Endodermal cell (in vitro differentiated cells): ENCODE measurements at regions not wholly inside any gene's neighbourhood (a gene's known extent, or its start where the extent isn't known, plus 50 kb on each side); places are given as distances from the start of the nearest gene placed in this dataset.

ENCODE experiments used
- DNase-seq: peaks from one replicate; pipeline ENCODE4 v3.0.0-alpha.2; 2017
- H3K27ac ChIP-seq: 2 replicates; pipeline ENCODE4 v1.5.1; 2013; ENCODE audit warnings: mild to moderate bottlenecking, low read depth, low read length, moderate library complexity
- H3K27me3 ChIP-seq: 2 replicates; pipeline ENCODE4 v1.6.1; 2013; ENCODE audit warnings: mild to moderate bottlenecking, low read length, moderate library complexity; ENCODE audit not compliant: insufficient read depth, control insufficient read depth, poor library complexity, severe bottlenecking
- H3K36me3 ChIP-seq: 2 replicates; pipeline ENCODE4 v1.7.0; 2013; ENCODE audit warnings: mild to moderate bottlenecking, low read length, moderate library complexity; ENCODE audit not compliant: control insufficient read depth, insufficient read depth
- H3K4me1 ChIP-seq: one replicate; pipeline ENCODE4 v1.7.0; 2013; ENCODE audit warnings: low read length; ENCODE audit not compliant: control insufficient read depth, insufficient read depth
- H3K4me3 ChIP-seq: 2 replicates; pipeline ENCODE4 v1.5.1; 2013; ENCODE audit warnings: mild to moderate bottlenecking, low read length, moderate library complexity
- H3K9ac ChIP-seq: 2 replicates; pipeline ENCODE4 v1.6.1; 2013; ENCODE audit warnings: mild to moderate bottlenecking, low read length, moderate library complexity; ENCODE audit not compliant: poor library complexity, severe bottlenecking; ENCODE audit errors: extremely low read depth
- H3K9me3 ChIP-seq: 2 replicates; pipeline ENCODE4 v1.6.1; 2013; ENCODE audit warnings: mild to moderate bottlenecking, low read length, moderate library complexity; ENCODE audit not compliant: control insufficient read depth
- H3K27ac Mint-ChIP-seq: 2 replicates; pipeline ENCODE4 v1.8.0; 2020; ENCODE audit warnings: mixed read lengths
- H3K27me3 Mint-ChIP-seq: 2 replicates; pipeline ENCODE4 v1.8.0; 2021; ENCODE audit warnings: mild to moderate bottlenecking, mixed read lengths; ENCODE audit not compliant: insufficient read depth
- H3K36me3 Mint-ChIP-seq: 2 replicates; pipeline ENCODE4 v1.8.0; 2020; ENCODE audit warnings: low read depth, mixed read lengths
- H3K4me1 Mint-ChIP-seq: 2 replicates; pipeline ENCODE4 v1.8.0; 2020; ENCODE audit warnings: mixed read lengths
- H3K4me3 Mint-ChIP-seq: 2 replicates; pipeline ENCODE4 v1.8.0; 2020; ENCODE audit warnings: mild to moderate bottlenecking, moderate library complexity, mixed read lengths
- H3K9me3 Mint-ChIP-seq: 2 replicates; pipeline ENCODE4 v1.8.0; 2020; ENCODE audit warnings: mild to moderate bottlenecking, mixed read lengths
- WGBS, 2 experiments: methylation state at CpG; one replicate each; pipeline versions ENCODE4 v1.1.5 to v1.1.7; 2013; ENCODE audit warnings: missing lambda C conversion rate in 2 of 2, mixed read lengths in 1 of 2; ENCODE audit not compliant: insufficient coverage in 1 of 2, insufficient read length in 1 of 2; 5-methylcytosine and 5-hydroxymethylcytosine counted together
- TF ChIP-seq, protein P1 (sequence below): fragments of 200-600 bp; sonication (generic); conservative IDR thresholded peaks from 2 replicates; pipeline ENCODE4 v1.5.0; 2021; ENCODE audit warnings: antibody characterized with exemption, mild to moderate bottlenecking

DNA sequence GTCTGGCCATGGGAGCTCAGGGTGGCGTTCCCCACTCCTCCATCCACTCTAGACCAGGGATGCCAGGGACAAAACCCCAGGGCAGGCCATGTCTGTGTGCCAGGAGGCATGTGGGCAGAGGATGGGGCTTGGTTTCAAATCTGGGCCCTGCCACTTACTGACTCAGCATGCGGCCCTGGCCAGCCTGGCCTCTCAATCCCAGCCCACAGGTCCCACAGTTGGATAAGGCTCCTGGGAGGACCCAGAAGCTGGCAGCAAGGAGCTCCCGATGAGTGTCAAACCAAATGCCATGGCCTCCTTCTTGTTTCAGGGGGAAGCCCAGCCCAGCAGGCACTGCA is 1290.4 kb downstream of the BRD1 start:
- H3K4me1 Mint-ChIP-seq = peaks cover 2% of the 10 kb centered on the region

GRCh38 chr22:48536541-48537342 is 1290.9 kb downstream of the BRD1 start:
- Histone ChIP-seq H3K9ac (no peak overlapping the region), H3K9me3 (no peaks in the 10 kb centered on the region), H3K27ac (peak overlapping the region; percentile 32), H3K4me1 (peaks cover 2% of the 10 kb centered on the region), H3K27me3 (no peaks in the 10 kb centered on the region), H3K36me3 (peaks cover 7% of the 10 kb centered on the region), H3K4me3 (no peak overlapping the region)
- Mint-ChIP-seq H3K4me3 (no peak overlapping the region), H3K36me3 (no peaks in the 10 kb centered on the region), H3K9me3 (no peaks in the 10 kb centered on the region), H3K27ac (no peak overlapping the region), H3K27me3 (no peaks in the 10 kb centered on the region), H3K4me1 (peaks cover 8% of the 10 kb centered on the region)
- DNase-seq = no peak
- 93 to 95% methylated on average over 8 to 30 of the region's 30 CpGs for WGBS, 2 experiments
- TF ChIP-seq, protein P1, sequence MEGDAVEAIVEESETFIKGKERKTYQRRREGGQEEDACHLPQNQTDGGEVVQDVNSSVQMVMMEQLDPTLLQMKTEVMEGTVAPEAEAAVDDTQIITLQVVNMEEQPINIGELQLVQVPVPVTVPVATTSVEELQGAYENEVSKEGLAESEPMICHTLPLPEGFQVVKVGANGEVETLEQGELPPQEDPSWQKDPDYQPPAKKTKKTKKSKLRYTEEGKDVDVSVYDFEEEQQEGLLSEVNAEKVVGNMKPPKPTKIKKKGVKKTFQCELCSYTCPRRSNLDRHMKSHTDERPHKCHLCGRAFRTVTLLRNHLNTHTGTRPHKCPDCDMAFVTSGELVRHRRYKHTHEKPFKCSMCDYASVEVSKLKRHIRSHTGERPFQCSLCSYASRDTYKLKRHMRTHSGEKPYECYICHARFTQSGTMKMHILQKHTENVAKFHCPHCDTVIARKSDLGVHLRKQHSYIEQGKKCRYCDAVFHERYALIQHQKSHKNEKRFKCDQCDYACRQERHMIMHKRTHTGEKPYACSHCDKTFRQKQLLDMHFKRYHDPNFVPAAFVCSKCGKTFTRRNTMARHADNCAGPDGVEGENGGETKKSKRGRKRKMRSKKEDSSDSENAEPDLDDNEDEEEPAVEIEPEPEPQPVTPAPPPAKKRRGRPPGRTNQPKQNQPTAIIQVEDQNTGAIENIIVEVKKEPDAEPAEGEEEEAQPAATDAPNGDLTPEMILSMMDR = no peak

More for the DNA sequence above, 1290.4 kb downstream of the BRD1 start:
- Histone ChIP-seq H3K4me3 (no peak overlapping the region), H3K4me1 (no peaks in the 10 kb centered on the region), H3K27ac (no peak overlapping the region), H3K9me3 (no peaks in the 10 kb centered on the region), H3K27me3 (no peaks in the 10 kb centered on the region), H3K9ac (no peak overlapping the region), H3K36me3 (peaks cover 7% of the 10 kb centered on the region)
- no peak overlapping the region for H3K27ac Mint-ChIP-seq
- no peaks in the 10 kb centered on the region for H3K36me3 Mint-ChIP-seq
- no peaks in the 10 kb centered on the region for H3K9me3 Mint-ChIP-seq
- no peak overlapping the region for H3K4me3 Mint-ChIP-seq
- 90% methylated on average over 3 of the region's 3 CpGs; no CpG with 5 or more reads in 1 of the 2 experiments for WGBS, 2 experiments
- no peak for DNase-seq
- TF ChIP-seq, protein P1 = no peak
- H3K27me3 Mint-ChIP-seq = no peaks in the 10 kb centered on the region

DNA sequence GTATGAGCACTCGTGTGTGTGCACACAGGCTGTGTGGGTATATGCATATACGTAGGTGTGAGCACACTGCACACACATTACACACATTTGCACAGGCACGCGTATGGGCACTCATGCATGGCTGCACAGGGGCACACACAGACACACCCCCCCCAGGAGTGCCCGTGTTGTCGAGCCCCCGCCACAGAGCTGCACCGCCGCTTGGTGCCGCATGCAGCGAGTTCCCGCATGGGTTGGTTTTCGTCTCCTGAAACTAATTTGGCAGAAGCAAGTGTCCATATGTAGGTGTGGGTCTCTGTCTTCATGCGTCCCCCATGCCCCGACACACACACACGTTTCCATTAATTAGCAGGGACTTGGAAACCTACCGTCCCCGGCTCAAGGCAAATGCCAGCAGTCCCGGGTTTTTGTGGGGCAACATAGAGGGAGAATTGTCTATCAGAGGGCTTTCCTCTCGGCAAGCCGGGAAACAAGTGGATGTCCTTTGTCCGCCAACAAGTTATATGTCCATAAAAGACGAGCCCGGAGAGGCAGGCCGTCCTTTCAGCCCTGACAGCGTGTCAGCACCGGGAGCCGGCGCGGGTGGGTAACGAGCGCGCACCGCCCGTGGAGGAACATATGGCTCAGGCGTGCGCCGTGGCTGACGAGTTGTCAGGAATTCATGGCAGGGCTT is 1291.7 kb downstream of the BRD1 start:
- WGBS, 2 experiments = 93 to 94% methylated on average over 26 to 39 of the region's 39 CpGs
- H3K36me3 ChIP-seq = peaks cover 7% of the 10 kb centered on the region
- no peaks in the 10 kb centered on the region for H3K36me3 Mint-ChIP-seq

More for the DNA sequence above, 1291.7 kb downstream of the BRD1 start:
- no peak overlapping the region for H3K27ac Mint-ChIP-seq
- Histone ChIP-seq H3K9ac (no peak overlapping the region), H3K27me3 (no peaks in the 10 kb centered on the region), H3K4me3 (no peak overlapping the region), H3K4me1 (peaks cover 6% of the 10 kb centered on the region), H3K9me3 (no peaks in the 10 kb centered on the region), H3K27ac (peak overlapping the region; percentile 32)
- no peaks in the 10 kb centered on the region for H3K9me3 Mint-ChIP-seq
- no peak overlapping the region for H3K4me3 Mint-ChIP-seq
- TF ChIP-seq, protein P1 = no peak
- H3K4me1 Mint-ChIP-seq = peaks cover 8% of the 10 kb centered on the region
- DNase-seq = no peak
- H3K27me3 Mint-ChIP-seq = no peaks in the 10 kb centered on the region
